Activated T-cell treated with anti-CD3 and anti-CD28 coated beads for 48 hours (primary cell): ENCODE measurements at regions not wholly inside any gene's neighbourhood (a gene's known extent, or its start where the extent isn't known, plus 50 kb on each side); places are given as distances from the start of the nearest gene placed in this dataset.

Experiments
- DNase-seq: peaks from one replicate; pipeline ENCODE4 v3.0.0-alpha.2; 2020; ENCODE audit warnings: low read depth

DNA sequence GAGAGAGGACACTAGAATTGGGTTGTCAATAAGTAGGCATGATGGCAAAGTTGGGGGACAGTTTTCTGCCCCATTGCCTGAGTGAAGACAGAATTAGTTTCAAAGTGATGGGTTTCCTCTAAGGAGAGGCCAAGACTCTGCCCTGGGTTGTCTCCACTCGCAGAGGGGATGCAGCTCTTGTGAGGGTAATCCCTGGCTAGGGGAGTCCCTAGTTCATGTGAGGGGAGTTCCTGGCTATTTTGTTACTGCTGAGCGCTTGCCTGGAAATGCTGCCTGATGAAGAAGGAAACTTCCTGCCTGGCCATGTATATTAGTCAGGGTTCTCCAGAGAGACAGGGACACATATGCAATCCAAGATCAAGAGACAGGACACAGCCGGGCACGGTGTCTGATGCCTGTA lies 501.5 kb downstream of the BCL11A start:
- DNase-seq = no peak

GRCh38 chr2:60047944-60048525 lies 505.4 kb downstream of the BCL11A start:
- DNase-seq = no peak

DNA sequence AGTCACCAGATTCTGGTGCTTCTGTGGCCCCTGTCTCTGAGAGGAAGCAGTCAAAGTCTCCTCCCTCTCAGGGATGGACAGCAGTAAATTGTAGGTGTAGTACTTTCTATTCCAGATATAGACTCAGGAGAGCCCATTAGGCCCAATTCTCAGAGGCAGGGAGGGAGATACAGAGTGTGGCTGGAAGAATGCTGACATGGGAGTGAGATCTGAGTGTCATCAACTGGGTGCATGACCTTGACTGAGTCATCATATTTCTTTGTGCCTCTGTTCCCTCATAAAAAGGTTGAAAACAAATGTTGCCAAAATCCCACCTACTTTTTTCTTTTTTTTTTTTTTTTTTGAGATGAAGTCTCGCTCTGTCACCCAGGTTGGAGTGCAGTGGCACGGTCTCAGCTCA lies 506.1 kb downstream of the BCL11A start:
- DNase-seq = no peak

DNA sequence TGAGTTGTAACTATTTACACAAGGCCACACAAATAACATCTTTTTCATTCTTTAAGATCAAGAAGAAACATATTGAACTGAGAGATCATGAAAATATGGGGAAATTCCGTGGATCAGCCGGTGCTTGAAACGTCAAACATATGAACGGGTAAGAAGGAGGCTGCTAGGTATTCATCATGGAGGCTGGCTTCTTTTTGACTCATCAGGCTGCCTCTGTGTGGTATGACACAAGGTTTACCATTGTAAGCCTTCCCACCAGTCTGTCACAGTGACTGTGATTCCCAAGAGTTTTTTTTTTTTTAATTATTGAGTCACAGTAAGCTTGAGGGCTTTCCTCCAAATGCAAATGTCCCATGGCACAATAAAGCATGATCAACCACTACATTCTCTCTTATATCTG lies 506.9 kb downstream of the BCL11A start:
- no peak for DNase-seq

DNA sequence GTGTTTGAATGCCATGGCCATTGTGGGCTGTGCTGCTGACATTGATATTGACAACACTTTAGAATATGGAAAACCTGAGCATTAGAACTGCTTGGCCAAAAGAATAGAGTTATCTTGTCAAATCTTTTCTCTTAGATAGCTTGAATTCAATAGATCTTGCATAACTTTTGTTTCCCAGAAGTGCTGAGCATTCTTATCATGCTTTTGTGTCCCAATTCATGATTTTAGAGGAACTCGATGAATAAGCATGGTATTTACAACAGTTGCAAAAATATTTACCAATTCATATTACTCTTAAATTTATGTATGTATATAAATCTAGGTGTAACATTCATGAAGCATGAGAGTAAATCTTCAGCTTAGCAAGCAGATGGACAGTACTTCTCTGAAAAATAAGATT lies 508.0 kb downstream of the BCL11A start:
- no peak for DNase-seq

DNA sequence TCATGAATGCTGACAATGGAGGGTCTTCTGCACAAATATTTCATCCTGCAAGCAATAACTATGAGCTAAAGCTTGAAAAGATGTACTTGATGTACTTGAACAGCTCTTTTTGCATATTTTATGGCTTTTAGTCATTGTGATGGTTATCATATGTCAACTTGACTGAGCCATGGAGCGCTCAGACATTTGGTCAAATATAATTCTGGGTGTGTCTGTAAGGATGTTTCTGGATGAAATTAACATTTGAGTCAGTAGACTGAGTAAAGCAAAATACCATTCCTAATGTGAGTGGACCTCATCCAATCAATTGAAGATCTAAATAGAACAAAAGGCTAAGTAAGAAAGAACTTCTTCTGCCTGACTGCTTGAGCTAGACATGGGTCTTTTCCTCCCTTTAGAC lies 509.0 kb downstream of the BCL11A start:
- no peak for DNase-seq

- DNase-seq = no peak
Measured at GRCh38 chr2:60042023-60042422, 511.4 kb downstream of the BCL11A start.

DNA sequence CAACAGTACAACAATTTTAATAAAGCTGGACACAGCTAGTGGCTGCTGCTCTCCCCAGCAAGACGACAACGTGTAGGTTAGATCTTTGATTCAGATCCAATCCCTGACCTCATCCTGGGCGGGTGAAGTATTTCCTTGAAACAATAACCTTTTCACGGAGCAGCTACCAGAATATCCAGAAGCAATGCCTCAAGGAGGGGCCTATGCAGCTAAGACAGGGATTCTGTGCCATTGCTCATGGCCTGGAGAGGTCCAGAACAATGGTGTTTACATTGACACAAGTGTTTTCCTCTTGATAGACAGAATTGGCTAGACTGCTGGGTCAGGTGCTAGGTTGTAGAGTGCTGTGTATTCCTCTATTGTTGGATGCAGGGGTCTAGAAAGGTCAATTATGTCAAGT lies 520.1 kb downstream of the BCL11A start:
- no peak for DNase-seq

- DNase-seq = no peak
Measured at GRCh38 chr2:60029566-60029883, 523.9 kb downstream of the BCL11A start.

DNA sequence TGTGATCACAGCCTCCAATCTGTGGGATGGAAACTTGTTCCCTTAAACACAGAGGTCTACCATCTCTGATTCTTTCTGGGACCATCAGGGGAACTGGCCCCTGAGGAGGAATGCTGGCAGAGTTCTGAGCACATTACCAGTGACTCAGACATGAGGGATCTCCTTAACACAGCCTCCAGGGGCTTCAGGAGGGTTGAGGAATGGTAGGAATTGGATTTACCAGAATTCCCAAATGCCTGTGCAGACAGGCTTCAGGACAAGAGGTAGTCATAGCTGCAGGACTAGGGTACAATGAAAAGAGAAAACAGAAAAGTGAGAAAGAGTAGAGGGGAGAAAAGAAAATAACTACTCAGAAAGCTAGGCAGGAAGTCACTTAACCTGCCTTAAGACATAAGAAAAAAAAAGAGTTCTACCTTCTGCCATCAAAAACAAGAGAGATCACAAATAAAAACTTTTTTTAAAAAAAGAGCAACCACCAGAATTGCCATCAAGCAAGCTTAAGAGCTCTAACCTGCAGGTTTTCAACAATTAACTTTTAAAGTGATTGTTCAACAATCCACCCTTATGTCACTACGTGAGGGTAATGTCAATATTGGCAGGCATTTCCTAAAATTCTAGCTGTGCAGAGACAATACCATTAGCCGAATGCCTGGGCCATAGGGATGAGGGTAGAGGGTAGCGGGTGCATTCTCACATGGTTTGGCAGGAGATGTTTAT lies 524.4 kb downstream of the BCL11A start:
- DNase-seq = no peak

DNA sequence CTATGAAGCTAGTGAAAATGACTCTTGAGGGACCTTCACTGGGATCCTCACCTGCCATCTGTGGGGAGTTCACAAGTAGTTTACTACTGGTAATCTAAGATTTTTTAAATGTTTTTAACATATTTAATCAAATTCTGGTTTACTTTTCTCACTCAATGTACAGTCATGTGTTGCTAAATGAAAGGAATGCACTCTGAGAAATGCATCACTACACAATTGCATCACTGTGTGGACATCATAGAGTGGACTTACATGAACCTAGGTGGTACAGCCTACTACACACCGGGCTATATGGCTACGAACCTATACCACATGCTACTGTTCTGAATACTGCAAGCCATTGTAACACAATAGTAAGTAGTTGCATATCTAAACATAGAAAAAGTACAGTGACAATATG lies 528.0 kb downstream of the BCL11A start:
- no peak for DNase-seq

DNA sequence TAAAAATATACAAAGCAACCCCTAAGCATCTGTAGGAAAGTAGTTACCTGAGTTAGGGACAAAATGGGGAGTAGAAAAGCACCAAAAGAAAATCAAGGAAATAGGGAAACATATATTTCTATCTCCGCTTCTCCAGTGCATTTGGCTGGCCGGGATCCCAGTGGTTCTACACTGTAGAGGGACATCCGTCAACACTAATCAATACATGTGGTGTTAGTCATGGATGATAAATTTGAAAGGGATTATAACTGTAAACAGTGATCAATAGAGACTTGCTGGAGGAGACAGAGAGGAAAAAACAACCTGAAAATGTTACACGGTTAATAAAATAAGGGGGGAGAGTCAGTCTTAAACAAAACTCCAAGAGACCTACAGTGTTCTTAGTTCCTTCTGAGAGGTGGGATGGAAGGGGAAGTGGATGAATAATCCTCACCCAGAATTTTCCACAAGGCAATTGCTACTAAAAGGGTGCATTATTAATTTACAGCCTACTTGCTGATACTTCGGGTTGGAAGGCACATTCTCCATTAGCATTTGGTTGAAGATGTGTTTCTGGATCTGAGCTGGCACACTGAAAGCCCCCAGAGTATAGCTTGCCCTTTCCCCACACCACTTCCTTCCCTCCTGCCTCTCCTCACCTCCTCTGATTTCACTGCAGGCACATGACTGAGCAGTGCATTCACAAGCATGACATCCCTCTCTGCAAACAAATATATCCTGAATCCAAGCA lies 530.0 kb downstream of the BCL11A start:
- DNase-seq = no peak

DNA sequence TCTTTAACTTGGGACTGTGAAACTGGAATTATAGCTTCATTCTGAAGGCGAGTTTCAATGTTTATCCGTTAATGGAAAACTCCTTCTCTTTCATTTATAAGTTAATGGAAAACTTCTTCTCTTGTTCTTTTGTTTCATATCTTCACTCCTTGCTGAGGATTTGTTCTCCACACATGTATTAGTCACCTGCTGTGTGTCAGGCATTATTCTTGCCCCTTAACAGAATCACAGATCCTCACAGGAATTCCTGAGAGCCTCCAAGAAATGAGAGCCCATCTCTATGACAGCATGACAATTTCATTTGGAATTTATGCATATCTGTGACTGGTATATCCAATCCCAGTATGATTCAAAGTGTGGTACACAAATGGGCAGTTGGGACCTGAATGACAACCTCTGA lies 545.8 kb downstream of the BCL11A start:
- DNase-seq = no peak

DNA sequence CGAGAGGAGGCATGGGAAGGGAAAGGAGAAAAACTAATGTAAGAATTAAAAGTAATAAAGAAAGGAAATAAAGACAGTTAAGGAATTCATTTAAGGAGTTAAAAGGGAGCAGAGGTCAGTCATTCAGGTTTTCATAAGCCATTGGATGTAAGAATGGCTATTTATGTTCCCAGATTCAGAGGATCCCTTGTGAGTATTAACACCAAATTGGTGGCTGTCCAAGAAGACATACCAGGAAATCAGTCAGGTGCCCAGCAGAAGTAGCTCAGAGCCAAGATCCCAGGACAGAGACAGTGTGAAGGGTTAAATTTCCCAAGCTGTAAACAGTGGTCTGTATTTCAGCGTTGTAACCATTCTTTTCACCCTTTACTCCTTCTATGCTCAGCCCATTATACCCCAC lies 550.4 kb downstream of the BCL11A start:
- no peak for DNase-seq

- no peak for DNase-seq
Measured at GRCh38 chr2:60002183-60002867, 551.1 kb downstream of the BCL11A start.

DNA sequence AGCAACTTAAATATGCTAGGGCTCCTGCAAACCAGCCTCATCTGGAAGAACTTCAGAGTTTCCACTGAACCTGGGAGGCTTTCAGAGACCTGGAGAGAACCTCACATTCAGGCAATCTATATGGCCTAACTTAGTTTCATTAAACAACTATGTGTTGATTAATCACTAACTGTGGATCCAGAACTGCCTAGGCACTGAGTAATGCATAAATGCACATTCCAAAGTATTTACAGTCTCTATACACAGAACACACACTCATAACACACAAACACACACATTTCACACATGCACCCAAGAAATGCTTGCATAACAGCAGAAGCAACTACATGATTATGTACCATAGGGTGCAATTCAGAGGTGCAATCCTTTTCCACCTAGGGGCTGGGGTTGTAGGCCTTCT lies 552.8 kb downstream of the BCL11A start:
- DNase-seq = no peak

DNA sequence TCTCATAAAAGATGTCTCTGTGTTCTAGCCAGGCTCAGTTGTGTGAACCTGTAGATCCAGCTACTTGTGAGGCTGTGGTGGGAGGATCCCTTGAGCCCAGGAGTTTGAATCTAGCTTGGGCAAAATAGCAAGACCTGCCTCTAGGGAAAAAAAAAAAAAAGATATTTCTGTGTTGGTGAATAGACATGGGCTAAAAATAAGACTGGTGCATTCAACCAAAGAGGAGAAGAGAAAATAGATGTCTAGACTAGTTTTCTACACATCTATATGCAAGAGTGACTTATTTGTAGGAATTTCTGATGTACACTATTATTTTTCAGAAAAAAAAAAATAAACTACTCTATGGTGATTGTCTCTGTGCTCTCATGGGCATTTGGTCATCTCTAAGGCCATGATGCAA lies 555.1 kb downstream of the BCL11A start:
- DNase-seq = no peak

GRCh38 chr2:59997371-59997770 lies 556.1 kb downstream of the BCL11A start:
- DNase-seq = no peak

DNA sequence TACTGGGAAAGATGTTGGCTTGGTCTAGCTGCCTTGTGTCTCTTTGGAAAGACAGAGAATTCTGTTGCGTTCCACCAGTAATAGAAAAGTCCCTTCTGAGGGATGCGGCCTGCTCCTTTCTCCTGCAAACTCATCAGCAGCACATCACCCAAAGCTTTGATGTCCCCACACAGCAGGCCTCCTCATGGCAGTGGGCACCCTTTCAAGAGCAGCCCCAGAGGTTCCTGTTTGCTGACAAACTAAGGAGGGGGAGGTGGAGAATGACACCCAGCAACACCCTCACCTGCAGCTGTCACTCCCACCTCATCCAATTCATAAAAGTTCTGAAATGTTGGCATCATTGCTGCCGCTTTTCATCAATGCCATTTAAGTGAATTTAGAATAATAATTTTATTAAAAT lies 556.6 kb downstream of the BCL11A start:
- DNase-seq = no peak

- DNase-seq = no peak
Measured at GRCh38 chr2:59993726-59994125, 559.7 kb downstream of the BCL11A start.

- no peak for DNase-seq
Measured at GRCh38 chr2:59988341-59988740, 565.1 kb downstream of the BCL11A start.

GRCh38 chr2:59986511-59986910 lies 566.9 kb downstream of the BCL11A start:
- no peak for DNase-seq

DNA sequence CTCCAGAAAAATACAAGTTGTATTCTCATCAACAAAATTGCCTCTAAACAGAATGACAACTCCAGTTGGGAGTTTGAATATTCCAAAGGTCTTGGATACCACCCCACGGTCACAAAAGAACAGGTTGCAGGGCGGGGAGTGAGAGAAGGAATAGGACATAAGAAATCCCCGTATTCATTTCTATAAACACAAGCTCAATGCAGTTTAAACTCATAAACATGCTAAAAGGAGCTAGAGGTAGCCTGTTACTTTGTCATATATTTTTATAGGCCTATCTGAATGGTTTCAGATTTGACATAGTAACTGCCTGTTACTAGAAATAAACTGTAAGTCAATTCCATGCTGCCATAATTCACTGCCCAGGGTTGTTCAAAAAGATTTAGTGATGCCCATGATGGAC lies 567.5 kb downstream of the BCL11A start:
- no peak for DNase-seq
